ENCODE measurements at regions not wholly inside any gene's neighbourhood (a gene's known extent, or its start where the extent isn't known, plus 50 kb on each side); places are given as distances from the start of the nearest gene placed in this dataset. TPM values are rescaled to one million over a fixed set of nuclear protein-coding genes. Genes with fewer than 3 reads are reported as not detected.

DNA sequence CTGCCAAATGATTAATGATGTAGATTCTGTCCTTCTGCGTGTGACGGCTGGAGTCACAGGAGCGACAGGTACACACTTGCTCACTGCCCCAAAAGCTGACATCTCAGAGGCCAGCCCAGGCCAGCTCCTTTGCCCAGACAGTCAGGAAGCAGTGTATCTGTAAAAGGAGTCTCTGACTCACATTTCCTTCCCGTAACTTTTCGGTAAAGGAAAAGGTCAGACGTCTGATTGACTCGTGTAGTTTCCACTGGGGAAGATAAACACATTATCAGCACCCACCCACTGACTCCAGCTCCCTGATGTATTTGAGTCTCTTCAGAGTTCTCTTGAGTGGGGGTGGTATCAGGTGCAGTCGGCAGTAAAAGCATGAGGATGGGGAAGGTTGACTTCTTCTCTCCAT, 64.4 kb upstream of the WWC1 start:
- no peaks in the 10 kb centered on the region for H3K4me1 ChIP-seq (ENCODE audit: control insufficient read depth, insufficient read depth, low read length)
- H3K9me3 ChIP-seq (replicated peaks; ENCODE audit: low read length) = no peaks in the 10 kb centered on the region
- no peak overlapping the region for H3K9ac ChIP-seq (ENCODE audit: low read depth, low read length)
- H3K4me3 ChIP-seq (ENCODE audit: low read length) = no peak overlapping the region
- H3K27me3 ChIP-seq (ENCODE audit: control insufficient read depth, insufficient read depth, low read length) = no peaks in the 10 kb centered on the region
- no peak overlapping the region for H3K4me2 ChIP-seq (ENCODE audit: low read length)
- no peaks in the 10 kb centered on the region for H3K36me3 ChIP-seq (ENCODE audit: insufficient read depth, low read length)

DNA sequence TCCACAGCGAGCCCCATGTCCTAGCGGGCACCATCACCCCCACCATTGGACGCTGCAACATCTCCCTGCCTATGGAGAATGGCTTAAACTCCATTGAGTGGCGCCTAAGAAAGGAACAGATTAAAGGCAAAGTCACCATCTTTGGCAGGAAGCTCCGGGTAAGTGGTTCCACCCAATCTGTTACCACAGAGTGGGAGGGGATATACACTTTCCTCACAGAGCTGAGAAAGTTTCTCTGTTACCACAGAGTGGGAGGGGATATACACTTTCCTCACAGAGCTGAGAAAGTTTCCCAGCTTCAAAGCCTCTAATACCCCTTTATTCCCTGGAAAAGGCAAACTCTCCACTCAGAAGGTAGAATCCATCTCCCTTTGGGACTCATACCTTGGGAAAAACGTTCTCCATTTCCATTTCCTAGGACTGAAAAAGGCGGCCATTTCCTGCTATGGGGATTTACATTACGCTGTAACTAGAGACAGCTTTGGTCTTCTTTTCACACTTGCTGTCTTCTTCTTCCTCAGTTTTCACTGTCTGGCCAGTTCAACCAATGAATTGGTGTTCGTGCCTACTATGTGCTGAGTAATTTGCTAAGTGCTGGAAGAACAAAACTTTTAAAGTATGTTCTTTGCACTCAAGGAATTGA, 63.4 kb upstream of the WWC1 start:
- Histone ChIP-seq H3K4me3 (ENCODE audit: low read length) (no peak overlapping the region), H3K4me1 (ENCODE audit: control insufficient read depth, insufficient read depth, low read length) (no peaks in the 10 kb centered on the region), H3K36me3 (ENCODE audit: insufficient read depth, low read length) (no peaks in the 10 kb centered on the region), H3K4me2 (ENCODE audit: low read length) (no peak overlapping the region), H3K9ac (ENCODE audit: low read depth, low read length) (no peak overlapping the region), H3K9me3 (replicated peaks; ENCODE audit: low read length) (no peaks in the 10 kb centered on the region), H3K27me3 (ENCODE audit: control insufficient read depth, insufficient read depth, low read length) (no peaks in the 10 kb centered on the region)

DNA sequence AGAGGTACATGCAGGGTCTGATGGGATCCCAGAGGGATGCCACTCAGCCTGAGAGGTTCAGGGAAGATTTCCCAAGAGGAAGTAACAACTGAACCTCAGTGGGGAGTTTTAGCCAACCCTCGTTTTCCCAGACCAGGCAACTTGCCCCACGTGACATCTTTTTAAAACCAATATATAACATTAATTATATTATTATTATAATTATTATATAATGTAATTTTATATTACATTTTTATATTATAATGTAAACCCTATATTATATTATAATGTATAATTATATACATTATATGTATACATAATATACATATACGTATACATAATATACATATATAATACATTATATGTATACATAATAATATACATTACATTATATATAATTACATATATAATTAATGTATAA, 62.8 kb upstream of the WWC1 start:
- no peak overlapping the region for H3K4me2 ChIP-seq (ENCODE audit: low read length)
- no peaks in the 10 kb centered on the region for H3K36me3 ChIP-seq (ENCODE audit: insufficient read depth, low read length)
- H3K9ac ChIP-seq (ENCODE audit: low read depth, low read length) = no peak overlapping the region
- H3K4me1 ChIP-seq (ENCODE audit: control insufficient read depth, insufficient read depth, low read length) = no peaks in the 10 kb centered on the region
- no peak overlapping the region for H3K4me3 ChIP-seq (ENCODE audit: low read length)
- no peaks in the 10 kb centered on the region for H3K27me3 ChIP-seq (ENCODE audit: control insufficient read depth, insufficient read depth, low read length)
- no peaks in the 10 kb centered on the region for H3K9me3 ChIP-seq (replicated peaks; ENCODE audit: low read length)

DNA sequence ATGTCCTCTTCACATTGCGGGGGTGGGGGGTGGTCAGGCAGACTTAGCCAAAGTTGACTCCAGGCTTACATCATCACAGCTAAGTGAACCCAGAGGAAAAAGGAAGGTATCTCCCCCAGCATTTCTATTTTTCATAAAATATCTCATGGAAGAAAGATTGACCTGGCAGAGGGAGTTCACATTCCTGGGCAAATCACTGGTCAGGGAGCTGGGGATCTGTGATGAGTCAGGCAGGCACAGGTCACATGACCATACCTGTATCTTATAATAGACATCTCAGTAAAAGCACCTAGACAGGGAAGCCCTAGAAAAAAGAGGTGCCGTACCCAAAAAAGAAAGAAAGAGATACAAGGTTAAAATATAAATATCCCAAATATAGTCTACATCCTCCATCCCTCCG, 57.3 kb upstream of the WWC1 start:
- no peaks in the 10 kb centered on the region for H3K4me1 ChIP-seq (ENCODE audit: control insufficient read depth, insufficient read depth, low read length)
- H3K27me3 ChIP-seq (ENCODE audit: control insufficient read depth, insufficient read depth, low read length) = no peaks in the 10 kb centered on the region
- no peak overlapping the region for H3K4me3 ChIP-seq (ENCODE audit: low read length)
- H3K4me2 ChIP-seq (ENCODE audit: low read length) = no peak overlapping the region
- H3K36me3 ChIP-seq (ENCODE audit: insufficient read depth, low read length) = no peaks in the 10 kb centered on the region
- no peaks in the 10 kb centered on the region for H3K9me3 ChIP-seq (replicated peaks; ENCODE audit: low read length)
- H3K9ac ChIP-seq (ENCODE audit: low read depth, low read length) = no peak overlapping the region

DNA sequence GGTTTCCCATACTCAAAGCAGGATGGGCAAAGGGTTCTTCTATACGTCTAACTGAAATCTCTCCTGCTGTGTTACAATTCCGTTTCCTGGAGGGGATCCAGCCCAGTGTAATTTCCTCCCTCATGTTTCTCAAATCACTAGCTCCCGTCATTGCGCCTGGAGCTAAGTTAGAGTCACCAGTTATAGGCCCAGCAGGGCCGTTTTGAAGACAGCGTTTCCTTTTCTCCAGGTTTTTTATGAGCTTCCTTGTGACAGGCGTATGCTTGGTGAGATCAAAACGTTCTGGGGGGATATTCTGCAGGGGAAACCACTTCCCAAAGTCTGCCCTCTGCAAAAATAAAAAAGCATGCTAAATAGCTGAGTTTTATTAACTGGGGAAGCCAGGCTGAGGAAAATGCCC, 53.0 kb upstream of the WWC1 start:
- Histone ChIP-seq H3K4me2 (ENCODE audit: low read length) (no peak overlapping the region), H3K4me3 (ENCODE audit: low read length) (no peak overlapping the region), H3K9ac (ENCODE audit: low read depth, low read length) (no peak overlapping the region), H3K36me3 (ENCODE audit: insufficient read depth, low read length) (no peaks in the 10 kb centered on the region), H3K27me3 (ENCODE audit: control insufficient read depth, insufficient read depth, low read length) (peaks cover 2% of the 10 kb centered on the region), H3K9me3 (replicated peaks; ENCODE audit: low read length) (no peaks in the 10 kb centered on the region), H3K4me1 (ENCODE audit: control insufficient read depth, insufficient read depth, low read length) (no peaks in the 10 kb centered on the region)

DNA sequence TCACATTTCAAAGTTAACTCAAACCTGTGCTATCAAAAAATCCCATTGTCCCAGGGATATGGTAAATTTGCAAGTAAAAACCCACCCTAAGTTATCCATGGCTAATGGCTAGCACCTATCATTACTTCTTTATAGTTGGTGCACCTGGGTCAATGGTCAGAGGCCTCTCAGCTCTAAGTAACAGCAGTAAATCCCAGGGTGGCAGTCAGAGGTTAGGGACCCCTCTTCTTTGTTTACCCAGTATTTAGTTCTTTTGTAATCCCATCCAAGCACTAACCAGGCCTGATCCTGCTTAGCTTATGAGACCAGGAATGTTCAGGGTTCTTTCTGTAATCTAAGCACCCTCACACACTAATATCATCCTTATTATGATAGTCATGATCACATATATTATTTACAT, 52.1 kb upstream of the WWC1 start:
- Histone ChIP-seq H3K9ac (ENCODE audit: low read depth, low read length) (no peak overlapping the region), H3K4me3 (ENCODE audit: low read length) (no peak overlapping the region), H3K27me3 (ENCODE audit: control insufficient read depth, insufficient read depth, low read length) (peaks cover 2% of the 10 kb centered on the region), H3K4me1 (ENCODE audit: control insufficient read depth, insufficient read depth, low read length) (no peaks in the 10 kb centered on the region), H3K9me3 (replicated peaks; ENCODE audit: low read length) (no peaks in the 10 kb centered on the region), H3K4me2 (ENCODE audit: low read length) (no peak overlapping the region), H3K36me3 (ENCODE audit: insufficient read depth, low read length) (no peaks in the 10 kb centered on the region)

Small RNAs in the stretch of these regions (small RNA-seq; reads per million reads assigned to genes)
- gene AC026403.1 (not detected), gene RF00561 (not detected), gene RN7SKP60 (not detected), gene RNU6-168P (not detected), gene RNU6-209P (not detected)
